GM20000 (cell line): ENCODE measurements at regions not wholly inside any gene's neighbourhood (a gene's known extent, or its start where the extent isn't known, plus 50 kb on each side); places are given as distances from the start of the nearest gene placed in this dataset.

Experiments used
- DNase-seq: peaks from one replicate; pipeline ENCODE4 v3.0.0; 2012; ENCODE audit warnings: low spot score
- CTCF ChIP-seq: IDR thresholded peaks from 2 replicates; pipeline ENCODE4 v1.5.1; 2012; ENCODE audit warnings: mild to moderate bottlenecking, control low read depth; ENCODE audit errors: extremely low read depth, missing control alignments

DNA sequence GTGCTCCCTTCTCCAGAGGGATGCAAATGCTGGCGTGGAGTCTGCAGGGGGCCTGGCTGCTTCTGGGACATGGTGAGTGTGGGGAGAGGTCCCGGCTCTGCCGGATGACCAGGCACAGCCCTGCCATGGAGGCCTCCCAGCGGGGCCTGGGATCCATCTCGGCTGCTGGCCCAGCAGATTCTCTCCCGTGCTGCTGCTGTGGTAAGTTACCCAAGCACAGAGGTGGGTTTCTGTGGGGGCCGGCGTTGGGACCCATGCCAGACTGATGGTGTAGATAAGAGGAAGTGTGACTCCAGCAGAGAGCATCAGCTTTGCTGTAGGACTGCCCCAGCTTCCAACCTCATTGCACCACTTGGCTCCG lies 147.5 kb upstream of the B3GAT1 start:
- TF ChIP-seq CTCF, result no peak
- DNase-seq, result no peak

- no peak for TF ChIP-seq CTCF
- DNase-seq, result no peak
Observed at GRCh38 chr11:134558916-134559601, 147.0 kb upstream of the B3GAT1 start.

DNA sequence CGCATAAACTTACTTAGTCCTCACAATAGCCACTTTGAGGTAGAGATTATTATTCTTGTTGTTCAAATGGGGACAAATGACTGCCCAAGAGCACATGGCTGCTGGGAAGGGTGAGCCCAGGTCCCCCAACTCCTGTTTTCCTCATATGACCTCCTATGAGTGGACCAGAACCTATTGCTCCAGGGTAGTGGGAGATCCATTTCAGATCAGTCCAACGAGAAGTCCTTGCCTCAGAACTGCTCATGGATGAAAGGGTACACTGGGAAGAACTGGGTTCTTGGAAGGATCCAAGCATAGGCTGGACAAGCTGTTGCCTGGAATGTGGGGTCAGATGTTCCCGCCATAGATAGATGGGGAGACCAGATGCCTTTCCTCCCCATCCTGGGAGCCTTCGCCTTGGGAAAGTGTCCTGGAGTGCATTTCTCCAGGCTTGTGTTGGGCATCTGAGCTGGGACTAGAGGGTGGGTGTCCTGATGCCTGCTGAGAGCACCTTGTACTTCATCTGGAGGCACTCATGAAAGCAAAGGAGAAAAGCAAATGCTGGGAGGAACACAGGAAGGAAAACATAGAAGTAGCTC lies 146.3 kb upstream of the B3GAT1 start:
- no peak for TF ChIP-seq CTCF
- no peak for DNase-seq

GRCh38 chr11:134557571-134558257 lies 145.7 kb upstream of the B3GAT1 start:
- DNase-seq, result no peak
- no peak for TF ChIP-seq CTCF

DNA sequence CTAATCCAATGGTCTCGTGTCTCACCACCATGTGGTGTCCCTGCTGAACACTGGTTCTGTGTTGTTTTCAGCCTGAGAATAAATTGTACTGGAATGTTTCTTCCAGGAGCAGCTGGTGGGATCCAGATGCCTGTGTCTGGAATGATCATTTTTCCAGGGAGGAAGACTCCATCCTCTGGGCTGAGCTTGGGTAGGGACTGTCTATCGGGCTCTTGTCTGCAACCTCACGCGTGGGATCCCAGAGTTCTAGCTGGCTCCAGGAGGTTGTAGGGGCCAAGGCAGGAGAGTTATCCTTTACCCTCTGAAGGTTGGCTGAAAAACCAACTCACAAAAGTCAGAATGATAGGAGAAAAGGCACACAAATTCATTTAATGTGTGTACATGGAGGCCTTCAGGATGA lies 144.1 kb upstream of the B3GAT1 start:
- TF ChIP-seq CTCF, result no peak
- no peak for DNase-seq

GRCh38 chr11:134555510-134555909 lies 143.5 kb upstream of the B3GAT1 start:
- no peak for DNase-seq
- TF ChIP-seq CTCF, result no peak

GRCh38 chr11:134554861-134555260 lies 142.8 kb upstream of the B3GAT1 start:
- TF ChIP-seq CTCF, result no peak
- DNase-seq, result no peak
